ENCODE measurements at regions not wholly inside any gene's neighbourhood (a gene's known extent, or its start where the extent isn't known, plus 50 kb on each side); places are given as distances from the start of the nearest gene placed in this dataset.

- Histone ChIP-seq H2AFZ (ENCODE audit: insufficient read depth, low read depth, low read length, poor library complexity, severe bottlenecking) (no peak overlapping the region), H4K20me1 (ENCODE audit: control insufficient read depth, insufficient read depth, low read length, poor library complexity, severe bottlenecking) (no peaks in the 10 kb centered on the region), H3K79me2 (ENCODE audit: control insufficient read depth, insufficient read depth, low read length) (no peaks in the 10 kb centered on the region), H3K4me2 (replicated peaks; ENCODE audit: low read depth, low read length, poor library complexity, severe bottlenecking) (no peak overlapping the region), H3K27ac (ENCODE audit: low read length in 2 of 2) (no peak overlapping the region), H3K9me3 (ENCODE audit: control extremely low read depth in 1 of 3, control insufficient read depth in 2 of 3, insufficient read depth in 1 of 3, low read length in 2 of 3) (no peaks in the 10 kb centered on the region), H3K27me3 (replicated peaks in 1 of 4; ENCODE audit: control extremely low read depth in 1 of 4, control insufficient read depth in 3 of 4, insufficient read depth in 4 of 4, low read length in 3 of 4) (no peaks in the 10 kb centered on the region), H3K36me3 (replicated peaks in 1 of 2; ENCODE audit: control extremely low read depth in 1 of 2, control insufficient read depth in 1 of 2, extremely low read depth in 1 of 2, insufficient read depth in 2 of 2, low read length in 1 of 2) (no peaks in the 10 kb centered on the region), H3K4me3 (ENCODE audit: control extremely low read depth in 1 of 5, extremely low read depth in 1 of 5, insufficient read depth in 1 of 5, low read depth in 2 of 5, low read length in 4 of 5) (no peak overlapping the region), H3K4me1 (ENCODE audit: control insufficient read depth in 2 of 2, insufficient read depth in 2 of 2, low read length in 2 of 2) (no peaks in the 10 kb centered on the region), H3K9ac (ENCODE audit: low read length) (no peak overlapping the region)
- POLR2A ChIA-PET, result no interaction called here
- H3K9me3 Mint-ChIP-seq (ENCODE audit: insufficient read depth), result no peaks in the 10 kb centered on the region
- no peak for DNase-seq
- peaks cover 6% of the 10 kb centered on the region for H3K4me1 Mint-ChIP-seq
- intact Hi-C loops (cut with micrococcal nuclease), result loop anchor here (10.0 kb wide), 2 partner anchors 1011 to 1421 kb away; no protein-coding TSS in a partner anchor
- no peak overlapping the region for H3K27ac Mint-ChIP-seq
- H3K4me3 Mint-ChIP-seq, result no peak overlapping the region
- H3K27me3 Mint-ChIP-seq, result no peaks in the 10 kb centered on the region
- CTCF ChIA-PET, result interaction anchor here (0.6 to 4.8 kb wide), 18 partner anchors 9 to 1532 kb away, joined by 3 to 38 read pairs (median 5); no protein-coding TSS in a partner anchor
- WGBS (ENCODE audit: insufficient coverage), result no CpG with 5 or more reads among the region's 3 CpGs
- no peak for ATAC-seq (ENCODE audit: low read depth)
- TF ChIP-seq CTCF (IDR thresholded peaks at IDR 0.05) (no peak), EZH2 (IDR thresholded peaks at IDR 0.05; ENCODE audit: borderline replicate concordance, insufficient read depth, low read depth, low read length, poor library complexity, severe bottlenecking) (no peak)
Observed at GRCh38 chr21:25385341-25385740, 221.9 kb downstream of the MRPL39 start.

- no peak overlapping the region for H3K4me2 ChIP-seq (replicated peaks; ENCODE audit: low read depth, low read length, poor library complexity, severe bottlenecking)
- no peak for DNase-seq
- TF ChIP-seq EZH2 (IDR thresholded peaks at IDR 0.05; ENCODE audit: borderline replicate concordance, insufficient read depth, low read depth, low read length, poor library complexity, severe bottlenecking) (no peak), CTCF (IDR thresholded peaks at IDR 0.05) (no peak)
- peaks cover 6% of the 10 kb centered on the region for H3K4me1 Mint-ChIP-seq
- intact Hi-C loops (cut with micrococcal nuclease), result loop anchor here (10.0 kb wide), 2 partner anchors 1010 to 1420 kb away; no protein-coding TSS in a partner anchor
- CTCF ChIA-PET, result interaction anchor here (0.5 to 4.8 kb wide), 14 partner anchors 9 to 1894 kb away, joined by 3 to 38 read pairs (median 5); no protein-coding TSS in a partner anchor
- H3K27me3 Mint-ChIP-seq, result no peaks in the 10 kb centered on the region
- H3K27ac ChIP-seq (ENCODE audit: low read length in 2 of 2), result no peak overlapping the region
- H3K36me3 ChIP-seq (replicated peaks in 1 of 2; ENCODE audit: control extremely low read depth in 1 of 2, control insufficient read depth in 1 of 2, extremely low read depth in 1 of 2, insufficient read depth in 2 of 2, low read length in 1 of 2), result no peaks in the 10 kb centered on the region
- 93% methylated on average over 2 of the region's 4 CpGs for WGBS (ENCODE audit: insufficient coverage)
- H4K20me1 ChIP-seq (ENCODE audit: control insufficient read depth, insufficient read depth, low read length, poor library complexity, severe bottlenecking), result no peaks in the 10 kb centered on the region
- no peak overlapping the region for H3K27ac Mint-ChIP-seq
- no peaks in the 10 kb centered on the region for H3K9me3 ChIP-seq (ENCODE audit: control extremely low read depth in 1 of 3, control insufficient read depth in 2 of 3, insufficient read depth in 1 of 3, low read length in 2 of 3)
- H3K27me3 ChIP-seq (replicated peaks in 1 of 4; ENCODE audit: control extremely low read depth in 1 of 4, control insufficient read depth in 3 of 4, insufficient read depth in 4 of 4, low read length in 3 of 4), result no peaks in the 10 kb centered on the region
- no peak overlapping the region for H3K4me3 Mint-ChIP-seq
- no peak overlapping the region for H3K9ac ChIP-seq (ENCODE audit: low read length)
- no peaks in the 10 kb centered on the region for H3K79me2 ChIP-seq (ENCODE audit: control insufficient read depth, insufficient read depth, low read length)
- H3K4me1 ChIP-seq (ENCODE audit: control insufficient read depth in 2 of 2, insufficient read depth in 2 of 2, low read length in 2 of 2), result no peaks in the 10 kb centered on the region
- ATAC-seq (ENCODE audit: low read depth), result no peak
- POLR2A ChIA-PET, result no interaction called here
- no peak overlapping the region for H2AFZ ChIP-seq (ENCODE audit: insufficient read depth, low read depth, low read length, poor library complexity, severe bottlenecking)
- no peak overlapping the region for H3K4me3 ChIP-seq (ENCODE audit: control extremely low read depth in 1 of 5, extremely low read depth in 1 of 5, insufficient read depth in 1 of 5, low read depth in 2 of 5, low read length in 4 of 5)
- no peaks in the 10 kb centered on the region for H3K9me3 Mint-ChIP-seq (ENCODE audit: insufficient read depth)
Observed at GRCh38 chr21:25384782-25385181, 222.5 kb downstream of the MRPL39 start.

All from B cell (primary cell).